ENCODE measurements at regions not wholly inside any gene's neighbourhood (a gene's known extent, or its start where the extent isn't known, plus 50 kb on each side); places are given as distances from the start of the nearest gene placed in this dataset.

GRCh38 chr6:159117046-159117445, 52.2 kb upstream of the FNDC1 start:
- Histone ChIP-seq H3K27me3 (ENCODE audit: control insufficient read depth in 2 of 2, insufficient read depth in 2 of 2, low read length in 2 of 2) (no peaks in the 10 kb centered on the region), H3K4me2 (ENCODE audit: insufficient read depth, low read length) (no peak overlapping the region), H3K79me2 (ENCODE audit: control insufficient read depth, insufficient read depth, low read length) (no peaks in the 10 kb centered on the region), H3K9ac (replicated peaks; ENCODE audit: extremely low read depth, insufficient read depth, low read length) (no peak overlapping the region), H3K36me3 (ENCODE audit: control insufficient read depth in 2 of 2, extremely low read depth in 1 of 2, insufficient read depth in 2 of 2, low read length in 2 of 2) (no peaks in the 10 kb centered on the region), H3K9me3 (replicated peaks; ENCODE audit: control insufficient read depth, insufficient read depth, low read length) (no peaks in the 10 kb centered on the region), H3K4me1 (ENCODE audit: control insufficient read depth, extremely low read depth, insufficient read depth, low read length) (no peaks in the 10 kb centered on the region), H4K20me1 (replicated peaks; ENCODE audit: control insufficient read depth, extremely low read depth, insufficient read depth, low read length) (no peaks in the 10 kb centered on the region), H3K27ac (ENCODE audit: insufficient read depth, low read depth, low read length) (no peak overlapping the region), H2AFZ (ENCODE audit: low read depth, low read length) (no peak overlapping the region), H3K9me1 (replicated peaks; ENCODE audit: control insufficient read depth, extremely low read depth, insufficient read depth, low read length) (no peaks in the 10 kb centered on the region), H3K4me3 (replicated peaks in 1 of 3; ENCODE audit: insufficient read depth in 1 of 3, low read depth in 1 of 3, low read length in 3 of 3) (no peak overlapping the region)
- no peak for FAIRE-seq
- CTCF ChIA-PET: no interaction called here
- intact Hi-C loops (cut with micrococcal nuclease) (no loop called here), dilution Hi-C loops (cut with MboI; ENCODE audit: extremely low pct_ligation_motif_present, low sequenced_read_pairs) (no loop called here)
- no TSS peak for BruUV-seq (replicated peaks)
- DNase-seq (ENCODE audit: low read depth, low spot score): no peak
- POLR2A ChIA-PET: no interaction called here
- no peak for TF ChIP-seq MYC (IDR thresholded peaks at IDR 0.05; ENCODE audit: low read depth, low read length)
- no peak for TF ChIP-seq EZH2 (IDR thresholded peaks at IDR 0.05; ENCODE audit: borderline replicate concordance, low read depth, low read length, severe bottlenecking)
- no peak for TF ChIP-seq FOS (IDR thresholded peaks at IDR 0.05; ENCODE audit: borderline replicate concordance, insufficient read depth, low read length)

GRCh38 chr6:159116343-159116742, 52.9 kb upstream of the FNDC1 start:
- H3K4me2 ChIP-seq (ENCODE audit: insufficient read depth, low read length): no peak overlapping the region
- intact Hi-C loops (cut with micrococcal nuclease): no loop called here
- H3K9ac ChIP-seq (replicated peaks; ENCODE audit: extremely low read depth, insufficient read depth, low read length): no peak overlapping the region
- no peak for TF ChIP-seq GATA2 (IDR thresholded peaks at IDR 0.05; ENCODE audit: insufficient read depth, insufficient read length, low read depth, low read length)
- no peak for TF ChIP-seq EZH2 (IDR thresholded peaks at IDR 0.05; ENCODE audit: borderline replicate concordance, low read depth, low read length, severe bottlenecking)
- H3K4me3 ChIP-seq (replicated peaks in 1 of 3; ENCODE audit: insufficient read depth in 1 of 3, low read depth in 1 of 3, low read length in 3 of 3): no peak overlapping the region
- H3K4me1 ChIP-seq (ENCODE audit: control insufficient read depth, extremely low read depth, insufficient read depth, low read length): no peaks in the 10 kb centered on the region
- CTCF ChIA-PET: interaction anchor here (1.8 kb wide), 1 partner anchor 18 kb away, joined by 5 read pairs; no protein-coding TSS in a partner anchor
- BruUV-seq (replicated peaks): no TSS peak
- POLR2A ChIA-PET: no interaction called here
- H3K79me2 ChIP-seq (ENCODE audit: control insufficient read depth, insufficient read depth, low read length): no peaks in the 10 kb centered on the region
- FAIRE-seq (no peak), DNase-seq (ENCODE audit: low read depth, low spot score) (no peak)
- H2AFZ ChIP-seq (ENCODE audit: low read depth, low read length): no peak overlapping the region
- no peaks in the 10 kb centered on the region for H3K9me3 ChIP-seq (replicated peaks; ENCODE audit: control insufficient read depth, insufficient read depth, low read length)
- dilution Hi-C loops (cut with MboI; ENCODE audit: extremely low pct_ligation_motif_present, low sequenced_read_pairs): no loop called here
- no peak overlapping the region for H3K27ac ChIP-seq (ENCODE audit: insufficient read depth, low read depth, low read length)
- H3K27me3 ChIP-seq (ENCODE audit: control insufficient read depth in 2 of 2, insufficient read depth in 2 of 2, low read length in 2 of 2): no peaks in the 10 kb centered on the region
- no peaks in the 10 kb centered on the region for H3K9me1 ChIP-seq (replicated peaks; ENCODE audit: control insufficient read depth, extremely low read depth, insufficient read depth, low read length)
- H4K20me1 ChIP-seq (replicated peaks; ENCODE audit: control insufficient read depth, extremely low read depth, insufficient read depth, low read length): no peaks in the 10 kb centered on the region
- no peaks in the 10 kb centered on the region for H3K36me3 ChIP-seq (ENCODE audit: control insufficient read depth in 2 of 2, extremely low read depth in 1 of 2, insufficient read depth in 2 of 2, low read length in 2 of 2)
